Right ventricle myocardium superior (tissue), 1 donor: ENCODE measurements at regions not wholly inside any gene's neighbourhood (a gene's known extent, or its start where the extent isn't known, plus 50 kb on each side); places are given as distances from the start of the nearest gene placed in this dataset.

Experiments
- ATAC-seq: fragments of 200-7000 bp; cut with Tn5 transposase; one replicate; pipeline ENCODE4 v1.9.1; 2020; ENCODE audit warnings: mild to moderate bottlenecking; ENCODE audit not compliant: poor library complexity
- DNase-seq: peaks from one replicate; pipeline ENCODE4 v3.0.0-alpha.2; 2020
- intact Hi-C: fragments of 100-400 bp; cut with DNase I; formaldehyde crosslinking; loops from one replicate; pipeline ENCODE4 v1.11.2; 2022
- donor health status: DM: no; HTN: yes; CAD: no; lungs with severe emphysema.

- no peak for ATAC-seq
- intact Hi-C loops, result no loop called here
- DNase-seq, result no peak
Measured at GRCh38 chr12:111055181-111055880, 135.0 kb upstream of the MYL2 start.

DNA sequence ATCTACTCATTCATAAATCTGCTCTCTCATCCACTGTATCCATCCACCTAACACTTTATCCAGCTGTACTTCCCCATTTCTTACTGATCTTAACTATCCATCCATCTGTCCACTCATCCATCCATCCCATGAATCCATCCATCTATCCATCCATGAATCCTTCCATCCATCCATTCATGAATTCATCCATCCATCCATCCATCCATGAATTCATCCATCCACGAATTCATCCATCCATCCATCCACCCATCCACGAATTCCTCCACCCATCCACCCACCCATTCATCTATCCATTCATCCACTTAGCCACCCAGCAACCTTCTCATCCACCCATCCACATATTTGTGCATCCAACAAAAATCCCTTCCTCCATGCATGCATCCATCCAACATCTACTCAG is 128.6 kb upstream of the MYL2 start:
- no peak for DNase-seq
- no peak for ATAC-seq
- intact Hi-C loops, result no loop called here

GRCh38 chr12:111046896-111047295 is 126.5 kb upstream of the MYL2 start:
- ATAC-seq, result no peak

GRCh38 chr12:111045941-111046340 is 125.6 kb upstream of the MYL2 start:
- no peak for ATAC-seq
- no peak for DNase-seq
- intact Hi-C loops, result no loop called here

More at GRCh38 chr12:111046896-111047295, 126.5 kb upstream of the MYL2 start:
- no peak for DNase-seq
- intact Hi-C loops, result no loop called here

GRCh38 chr12:111041091-111041490 is 120.7 kb upstream of the MYL2 start:
- intact Hi-C loops, result no loop called here
- ATAC-seq (no peak), DNase-seq (no peak)

DNA sequence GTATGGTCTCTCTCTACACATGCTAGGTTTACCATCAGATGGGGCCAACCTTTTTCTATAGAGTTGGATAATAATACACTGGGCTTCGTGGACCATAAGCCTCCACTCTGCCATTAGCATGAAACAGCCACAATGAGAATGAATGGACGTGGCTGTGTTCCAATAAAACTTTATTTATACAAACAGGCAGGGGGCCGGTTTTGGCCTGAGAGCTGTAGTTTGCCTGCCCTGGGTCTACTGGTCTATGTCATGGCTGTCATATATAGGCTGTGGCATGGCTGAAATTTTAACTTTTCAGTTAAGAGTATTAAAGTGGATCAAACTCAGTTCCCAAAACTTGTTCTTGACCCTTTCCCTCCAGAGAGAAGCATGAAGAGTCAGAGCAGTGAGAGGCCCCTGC is 120.3 kb upstream of the MYL2 start:
- no peak for ATAC-seq
- intact Hi-C loops, result no loop called here
- no peak for DNase-seq

DNA sequence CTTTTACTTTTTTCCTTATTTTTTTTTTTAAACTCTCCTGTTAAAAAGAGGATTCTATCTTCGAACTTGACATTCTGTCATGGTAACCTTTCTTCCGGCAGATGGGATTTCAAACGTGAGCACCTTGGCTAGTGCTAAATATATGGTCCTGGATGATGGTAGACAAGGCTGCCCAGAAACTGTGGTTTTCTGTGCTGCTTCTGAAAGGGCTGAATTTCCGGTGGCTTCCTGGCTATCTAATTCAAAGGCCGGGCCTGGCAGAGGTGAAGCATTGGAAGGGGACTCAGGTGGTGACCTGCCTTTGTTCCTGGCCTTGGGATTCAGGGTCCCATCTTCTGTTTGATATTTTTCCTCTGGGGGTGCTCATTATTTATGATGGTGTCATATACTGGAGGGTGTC is 118.6 kb upstream of the MYL2 start:
- intact Hi-C loops, result no loop called here
- ATAC-seq (no peak), DNase-seq (no peak)

GRCh38 chr12:111038077-111038476 is 117.7 kb upstream of the MYL2 start:
- no peak for DNase-seq
- intact Hi-C loops, result no loop called here

GRCh38 chr12:111037047-111037446 is 116.7 kb upstream of the MYL2 start:
- ATAC-seq, result no peak
- no peak for DNase-seq
- intact Hi-C loops, result no loop called here

More at GRCh38 chr12:111038077-111038476, 117.7 kb upstream of the MYL2 start:
- no peak for ATAC-seq

DNA sequence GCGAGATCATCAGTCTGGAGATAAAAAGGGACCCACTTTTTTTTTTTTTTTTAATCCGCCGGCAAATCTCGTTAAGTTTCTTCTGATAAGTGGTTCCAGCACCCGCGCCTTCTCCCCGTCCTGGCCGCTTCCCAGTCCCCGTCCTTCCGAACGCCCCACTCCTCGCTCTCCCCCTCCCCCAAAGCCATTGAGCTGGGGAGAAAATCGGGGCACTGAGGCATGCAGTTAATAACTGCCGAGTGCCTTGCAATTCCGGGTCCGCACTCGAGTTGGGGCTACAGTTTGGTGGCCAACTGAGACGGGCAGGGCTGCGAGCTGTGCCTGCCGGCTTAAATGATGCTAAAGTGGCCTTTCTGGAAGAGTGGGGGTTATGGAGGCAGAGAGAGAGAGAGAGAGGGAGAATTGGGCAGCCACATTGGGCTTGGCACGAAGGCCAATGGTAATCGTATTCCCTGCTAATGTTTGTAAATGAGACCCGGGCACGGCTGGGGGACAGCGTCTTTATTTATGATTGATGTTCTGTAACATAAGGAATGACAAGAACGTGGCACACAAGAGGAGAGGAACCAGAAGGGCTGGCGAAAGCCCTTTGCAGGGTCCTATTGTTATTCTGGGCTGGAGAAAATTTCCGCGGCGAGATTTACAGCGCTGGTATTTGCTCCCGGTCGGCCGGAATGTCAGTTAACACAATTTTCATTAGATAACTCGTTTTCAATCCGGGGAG is 115.4 kb upstream of the MYL2 start:
- no peak for DNase-seq
- intact Hi-C loops, result no loop called here
- no peak for ATAC-seq

- intact Hi-C loops, result no loop called here
- DNase-seq (no peak), ATAC-seq (no peak)
Measured at GRCh38 chr12:111034886-111035577, 114.7 kb upstream of the MYL2 start.

GRCh38 chr12:111034083-111034885 is 113.9 kb upstream of the MYL2 start, which contains the start of gene CUX2:
Gene CUX2, plus strand, starts transcription at chr12:111034165.
- intact Hi-C loops, result no loop called here
- no peak for ATAC-seq
- no peak for DNase-seq

- intact Hi-C loops, result no loop called here
- DNase-seq (no peak), ATAC-seq (no peak)
Measured at GRCh38 chr12:111033281-111034082, 113.1 kb upstream of the MYL2 start.

DNA sequence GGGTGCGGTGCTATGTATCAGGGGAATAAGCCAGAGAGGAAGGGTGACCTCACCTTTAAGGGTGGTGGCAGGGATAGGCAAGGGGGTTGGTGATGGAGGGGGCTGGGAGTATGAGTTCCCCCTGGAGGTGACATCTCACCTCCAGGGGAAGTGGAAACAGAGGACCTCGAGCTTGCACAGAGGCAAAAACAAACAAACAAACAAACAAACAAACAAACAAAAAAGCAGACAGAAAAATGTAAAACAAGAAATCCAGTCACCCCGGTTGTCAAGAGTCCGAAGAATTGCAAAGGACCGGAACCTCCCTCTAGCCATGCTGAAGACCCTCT is 112.2 kb upstream of the MYL2 start:
- intact Hi-C loops, result no loop called here
- DNase-seq (no peak), ATAC-seq (no peak)

GRCh38 chr12:111031916-111032590 is 111.7 kb upstream of the MYL2 start:
- DNase-seq (no peak), ATAC-seq (no peak)
- intact Hi-C loops, result no loop called here

DNA sequence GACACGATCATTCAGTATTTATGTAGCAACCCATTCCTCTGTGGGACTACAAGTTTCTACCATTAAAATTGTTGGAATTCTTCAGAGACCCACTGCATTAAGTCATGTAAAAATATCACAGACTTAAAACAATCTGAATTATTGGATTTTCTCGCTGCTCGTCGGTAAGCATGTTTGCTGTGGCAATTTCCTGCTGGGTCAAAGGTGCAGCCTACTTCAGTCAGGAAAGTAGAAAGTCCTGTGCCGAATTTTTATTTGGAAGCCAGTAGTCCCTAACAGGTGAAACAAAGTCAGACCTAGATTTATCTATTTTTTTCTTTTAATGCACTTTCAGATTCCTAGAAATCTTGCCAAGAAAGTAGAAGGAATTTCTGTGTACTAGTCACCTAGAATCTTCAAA is 110.4 kb upstream of the MYL2 start:
- intact Hi-C loops, result no loop called here
- ATAC-seq, result no peak
- no peak for DNase-seq

DNA sequence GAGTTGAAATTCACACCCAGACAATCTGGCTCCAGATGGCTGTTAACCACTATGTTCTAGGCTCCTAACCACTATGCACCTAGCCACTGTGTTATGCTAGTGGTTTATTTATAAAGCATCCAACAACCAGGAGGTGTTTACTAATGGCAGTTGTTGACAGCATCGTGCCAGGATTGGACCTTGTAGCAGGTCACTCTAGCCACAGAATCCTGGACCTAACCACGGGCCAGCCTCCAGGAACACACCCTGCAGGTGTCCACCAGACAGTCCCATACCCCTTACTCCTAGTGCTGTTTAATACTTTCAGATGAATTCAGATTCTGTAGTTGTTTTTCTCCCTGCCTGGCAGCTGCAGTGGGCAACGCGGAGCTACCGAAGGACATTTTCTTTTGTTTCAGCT is 109.4 kb upstream of the MYL2 start:
- intact Hi-C loops, result no loop called here
- ATAC-seq, result no peak
- DNase-seq, result no peak

GRCh38 chr12:111029305-111029704 is 108.9 kb upstream of the MYL2 start:
- DNase-seq, result no peak
- intact Hi-C loops, result no loop called here
- no peak for ATAC-seq
